ENCODE measurements at regions not wholly inside any gene's neighbourhood (a gene's known extent, or its start where the extent isn't known, plus 50 kb on each side); places are given as distances from the start of the nearest gene placed in this dataset.

DNA sequence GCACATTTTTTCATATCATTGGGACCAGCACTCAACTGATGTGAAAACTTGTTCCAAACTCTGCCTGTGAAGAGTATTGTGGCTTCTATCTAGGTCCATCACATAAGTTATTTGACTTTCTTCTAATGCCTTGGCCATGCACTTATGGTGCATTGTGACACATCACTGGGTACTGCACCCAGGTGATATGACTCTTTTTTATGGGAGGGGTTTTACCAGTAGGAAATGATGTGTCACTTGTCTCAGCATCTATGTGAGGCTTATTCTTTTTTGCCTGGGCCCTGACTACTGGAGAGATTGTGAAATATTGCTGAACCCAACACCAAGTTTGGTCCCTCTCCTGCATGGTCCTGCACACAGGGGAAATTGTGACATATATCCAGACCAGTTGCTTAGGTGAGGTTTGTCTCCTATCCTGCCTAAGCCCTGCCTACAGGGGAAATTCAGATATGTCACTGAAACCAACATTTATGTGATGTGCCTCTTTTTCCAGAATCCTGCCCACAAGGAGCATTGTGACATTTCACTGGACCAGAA, 1001.9 kb upstream of the TSPY4 start:
- H3K9me3 ChIP-seq (ENCODE audit: low read length), result peaks cover 27% of the 10 kb centered on the region
- no peaks in the 10 kb centered on the region for H3K79me2 ChIP-seq (ENCODE audit: insufficient read depth, low read length)
- intact Hi-C loops (cut with micrococcal nuclease; ENCODE audit: unreplicated experiment) (no loop called here), in situ Hi-C loops (cut with HindIII; ENCODE audit: extremely low pct_ligation_motif_present, low pct_unique_long_range_greater_than_20kb) (no loop called here)
- no TSS peak for BruUV-seq (replicated peaks)
- no peak overlapping the region for H2AFZ ChIP-seq (ENCODE audit: low read length)
- no peaks in the 10 kb centered on the region for H3K4me1 ChIP-seq (ENCODE audit: insufficient read depth, low read length)
- no peak for TF ChIP-seq ZNF790 (CRISPR knock-in tag; IDR thresholded peaks at IDR 0.05; ENCODE audit: borderline replicate concordance)
- TF ChIP-seq, protein P1, sequence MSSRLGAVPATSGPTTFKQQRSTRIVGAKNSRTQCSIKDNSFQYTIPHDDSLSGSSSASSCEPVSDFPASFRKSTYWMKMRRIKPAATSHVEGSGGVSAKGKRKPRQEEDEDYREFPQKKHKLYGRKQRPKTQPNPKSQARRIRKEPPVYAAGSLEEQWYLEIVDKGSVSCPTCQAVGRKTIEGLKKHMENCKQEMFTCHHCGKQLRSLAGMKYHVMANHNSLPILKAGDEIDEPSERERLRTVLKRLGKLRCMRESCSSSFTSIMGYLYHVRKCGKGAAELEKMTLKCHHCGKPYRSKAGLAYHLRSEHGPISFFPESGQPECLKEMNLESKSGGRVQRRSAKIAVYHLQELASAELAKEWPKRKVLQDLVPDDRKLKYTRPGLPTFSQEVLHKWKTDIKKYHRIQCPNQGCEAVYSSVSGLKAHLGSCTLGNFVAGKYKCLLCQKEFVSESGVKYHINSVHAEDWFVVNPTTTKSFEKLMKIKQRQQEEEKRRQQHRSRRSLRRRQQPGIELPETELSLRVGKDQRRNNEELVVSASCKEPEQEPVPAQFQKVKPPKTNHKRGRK (CRISPR knock-in tag; IDR thresholded peaks at IDR 0.05), result no peak
- no peak for TF ChIP-seq NFIC (IDR thresholded peaks at IDR 0.05; ENCODE audit: low read length)
- no peak for TF ChIP-seq HNRNPK (IDR thresholded peaks at IDR 0.05; ENCODE audit: low read depth, low read length, poor library complexity, severe bottlenecking)
- TF ChIP-seq GABPA (IDR thresholded peaks at IDR 0.05; ENCODE audit: low read depth, low read length), result no peak
- TF ChIP-seq GABPA (CRISPR knock-in tag; IDR thresholded peaks at IDR 0.05; ENCODE audit: low read depth), result no peak
- no peak for TF ChIP-seq ZBTB33 (CRISPR knock-in tag; IDR thresholded peaks at IDR 0.05)
- TF ChIP-seq NR2F1 (CRISPR knock-in tag; IDR thresholded peaks at IDR 0.05), result no peak
- TF ChIP-seq HIVEP1 (CRISPR knock-in tag; IDR thresholded peaks at IDR 0.05), result no peak
- TF ChIP-seq U2AF2 (IDR thresholded peaks at IDR 0.05; ENCODE audit: low read depth, low read length), result no peak
- TF ChIP-seq NFE2L2 (IDR thresholded peaks at IDR 0.05; ENCODE audit: low read length), result no peak
- TF ChIP-seq, protein P2, sequence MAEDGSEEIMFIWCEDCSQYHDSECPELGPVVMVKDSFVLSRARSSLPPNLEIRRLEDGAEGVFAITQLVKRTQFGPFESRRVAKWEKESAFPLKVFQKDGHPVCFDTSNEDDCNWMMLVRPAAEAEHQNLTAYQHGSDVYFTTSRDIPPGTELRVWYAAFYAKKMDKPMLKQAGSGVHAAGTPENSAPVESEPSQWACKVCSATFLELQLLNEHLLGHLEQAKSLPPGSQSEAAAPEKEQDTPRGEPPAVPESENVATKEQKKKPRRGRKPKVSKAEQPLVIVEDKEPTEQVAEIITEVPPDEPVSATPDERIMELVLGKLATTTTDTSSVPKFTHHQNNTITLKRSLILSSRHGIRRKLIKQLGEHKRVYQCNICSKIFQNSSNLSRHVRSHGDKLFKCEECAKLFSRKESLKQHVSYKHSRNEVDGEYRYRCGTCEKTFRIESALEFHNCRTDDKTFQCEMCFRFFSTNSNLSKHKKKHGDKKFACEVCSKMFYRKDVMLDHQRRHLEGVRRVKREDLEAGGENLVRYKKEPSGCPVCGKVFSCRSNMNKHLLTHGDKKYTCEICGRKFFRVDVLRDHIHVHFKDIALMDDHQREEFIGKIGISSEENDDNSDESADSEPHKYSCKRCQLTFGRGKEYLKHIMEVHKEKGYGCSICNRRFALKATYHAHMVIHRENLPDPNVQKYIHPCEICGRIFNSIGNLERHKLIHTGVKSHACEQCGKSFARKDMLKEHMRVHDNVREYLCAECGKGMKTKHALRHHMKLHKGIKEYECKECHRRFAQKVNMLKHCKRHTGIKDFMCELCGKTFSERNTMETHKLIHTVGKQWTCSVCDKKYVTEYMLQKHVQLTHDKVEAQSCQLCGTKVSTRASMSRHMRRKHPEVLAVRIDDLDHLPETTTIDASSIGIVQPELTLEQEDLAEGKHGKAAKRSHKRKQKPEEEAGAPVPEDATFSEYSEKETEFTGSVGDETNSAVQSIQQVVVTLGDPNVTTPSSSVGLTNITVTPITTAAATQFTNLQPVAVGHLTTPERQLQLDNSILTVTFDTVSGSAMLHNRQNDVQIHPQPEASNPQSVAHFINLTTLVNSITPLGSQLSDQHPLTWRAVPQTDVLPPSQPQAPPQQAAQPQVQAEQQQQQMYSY (CRISPR knock-in tag; IDR thresholded peaks at IDR 0.05), result no peak
- no peak for TF ChIP-seq ZNF7 (CRISPR knock-in tag; IDR thresholded peaks at IDR 0.05)
- no peak for TF ChIP-seq TOE1 (CRISPR knock-in tag; IDR thresholded peaks at IDR 0.05)
- TF ChIP-seq ZNF546 (CRISPR knock-in tag; conservative IDR thresholded peaks at IDR 0.05), result no peak
- TF ChIP-seq, protein P3, sequence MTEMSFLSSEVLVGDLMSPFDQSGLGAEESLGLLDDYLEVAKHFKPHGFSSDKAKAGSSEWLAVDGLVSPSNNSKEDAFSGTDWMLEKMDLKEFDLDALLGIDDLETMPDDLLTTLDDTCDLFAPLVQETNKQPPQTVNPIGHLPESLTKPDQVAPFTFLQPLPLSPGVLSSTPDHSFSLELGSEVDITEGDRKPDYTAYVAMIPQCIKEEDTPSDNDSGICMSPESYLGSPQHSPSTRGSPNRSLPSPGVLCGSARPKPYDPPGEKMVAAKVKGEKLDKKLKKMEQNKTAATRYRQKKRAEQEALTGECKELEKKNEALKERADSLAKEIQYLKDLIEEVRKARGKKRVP (CRISPR knock-in tag; IDR thresholded peaks at IDR 0.05), result no peak
- TF ChIP-seq TAF1 (CRISPR knock-in tag; IDR thresholded peaks at IDR 0.05), result no peak
- H3K4me2 ChIP-seq (ENCODE audit: low read depth, low read length), result no peak overlapping the region
- H3K4me3 ChIP-seq (replicated peaks in 1 of 3; ENCODE audit: insufficient read depth in 1 of 3, low read depth in 2 of 3, low read length in 3 of 3), result no peak overlapping the region
- CTCF ChIA-PET (ENCODE audit: low intra/inter-chr PET ratio, low total read pairs), result no interaction called here
- FAIRE-seq, result no peak
- H3K27me3 ChIP-seq (ENCODE audit: control insufficient read depth in 1 of 2, insufficient read depth in 2 of 2, low read length in 2 of 2), result no peaks in the 10 kb centered on the region
- ATAC-seq, result no peak
- DNase-seq (ENCODE audit: low spot score), result no peak
- no peaks in the 10 kb centered on the region for H4K20me1 ChIP-seq (ENCODE audit: insufficient read depth, low read length)
- no peaks in the 10 kb centered on the region for H3K36me3 ChIP-seq (replicated peaks in 1 of 2; ENCODE audit: control insufficient read depth in 1 of 2, insufficient read depth in 2 of 2, low read length in 2 of 2)
- POLR2A ChIA-PET, result no interaction called here
- no peak overlapping the region for H3K27ac ChIP-seq (ENCODE audit: extremely low read length, insufficient read depth, low read length)
- H3K9ac ChIP-seq (ENCODE audit: insufficient read depth, low read depth, low read length), result no peak overlapping the region

Measured in HepG2 (cell line).